Transverse colon (tissue), 4 donors: ENCODE measurements at regions not wholly inside any gene's neighbourhood (a gene's known extent, or its start where the extent isn't known, plus 50 kb on each side); places are given as distances from the start of the nearest gene placed in this dataset.

Experiments
- DNase-seq: peaks from one replicate; pipeline ENCODE4 v3.0.0-alpha.2; 2019
- H3K27ac ChIP-seq, 4 donors: fragments of 200-600 bp; sonication (generic); 2 replicates each; pipeline ENCODE4 v1.5.1; 2016 to 2018; ENCODE audit warnings: inconsistent platforms in 4 of 4
- H3K27me3 ChIP-seq: fragments of 200-600 bp; sonication (generic); 2 replicates; pipeline ENCODE4 v1.5.1; 2017; ENCODE audit warnings: inconsistent platforms
- H3K36me3 ChIP-seq, 4 donors: fragments of 200-600 bp; sonication (generic); 2 replicates each; pipeline ENCODE4 v1.5.1; 2017 to 2019; ENCODE audit warnings: inconsistent platforms in 4 of 4
- H3K4me1 ChIP-seq, 4 donors: fragments of 200-600 bp; sonication (generic); 2 replicates each; pipeline ENCODE4 v1.5.1; 2017 to 2020; ENCODE audit warnings: inconsistent platforms in 4 of 4
- H3K4me3 ChIP-seq, 4 donors: fragments of 200-600 bp; sonication (generic); 1 replicate in 1 of 4; 2 replicates in 3 of 4; pipeline versions ENCODE4 v1.5.1 to v1.6.1; 2017 to 2019; ENCODE audit warnings: inconsistent platforms in 4 of 4
- H3K9me3 ChIP-seq, 2 donors: fragments of 200-600 bp; sonication (generic); 2 replicates each; pipeline ENCODE4 v1.5.1; 2017 to 2019; ENCODE audit warnings: inconsistent platforms in 2 of 2
- CTCF ChIP-seq, 5 experiments: fragments of 200-600 bp in 3 of 5; fragments of 450-650 bp in 2 of 5; sonication (generic) in 3 of 5; IDR thresholded peaks; 1 replicate in 2 of 5; 2 replicates in 3 of 5; pipeline ENCODE4 v1.5.1; 2016 to 2017; ENCODE audit warnings: antibody characterized with exemption in 5 of 5, inconsistent platforms in 3 of 5, mild to moderate bottlenecking in 2 of 5, moderate library complexity in 1 of 5
- EP300 ChIP-seq: sonication (generic); formaldehyde crosslinking; IDR thresholded peaks from one replicate; pipeline ENCODE4 v1.6.1; 2017; ENCODE audit warnings: antibody characterized with exemption, low read depth
- POLR2A ChIP-seq: fragments of 450-650 bp; IDR thresholded peaks from one replicate; pipeline ENCODE4 v1.6.1; 2016; ENCODE audit warnings: antibody characterized with exemption, mild to moderate bottlenecking, moderate library complexity
- POLR2AphosphoS5 ChIP-seq, 3 donors: sonication (generic); formaldehyde crosslinking; IDR thresholded peaks; one replicate each; pipeline ENCODE4 v1.6.1; 2016; ENCODE audit warnings: antibody characterized with exemption in 3 of 3
- WGBS, 2 donors: methylation state at CpG; one replicate each; pipeline ENCODE4 v1.1.5; 2018; ENCODE audit warnings: low coverage in 1 of 2; 5-methylcytosine and 5-hydroxymethylcytosine counted together
- in situ Hi-C, 4 donors: fragments of 200-750 bp; cut with MboI; loops; one replicate each; pipeline versions ENCODE4 v1.15.0 to v1.15.1; 2017; ENCODE audit warnings: low sequenced_read_pairs in 3 of 4, low pct_ligation_motif_present in 1 of 4, low pct_unique_long_range_greater_than_20kb in 1 of 4
- intact Hi-C: fragments of 100-400 bp; cut with DNase I; formaldehyde crosslinking; loops from one replicate; pipeline ENCODE4 v1.15.1; 2023; ENCODE audit warnings: low total_unique reads

- WGBS, 2 donors: 66 to 72% methylated on average over 5 of the region's 5 CpGs
- H3K27ac ChIP-seq: no peak overlapping the region
- no peaks in the 10 kb centered on the region for H3K27me3 ChIP-seq
- no peaks in the 10 kb centered on the region for H3K9me3 ChIP-seq
- TF ChIP-seq CTCF (IDR thresholded peaks at IDR 0.05) (no peak), EP300 (no peak), POLR2AphosphoS5 (IDR thresholded peaks at IDR 0.05) (no peak), POLR2A (no peak)
- in situ Hi-C loops (no loop called here), intact Hi-C loops (no loop called here)
- H3K4me3 ChIP-seq: no peak overlapping the region
- DNase-seq: no peak
- H3K4me1 ChIP-seq: peaks cover 0 to 16% (median 10%) of the 10 kb centered on the region in 4 donors
- H3K36me3 ChIP-seq: no peaks in the 10 kb centered on the region
Measured at GRCh38 chr6:1247056-1247455, 64.8 kb upstream of the FOXQ1 start.

- H3K9me3 ChIP-seq: no peaks in the 10 kb centered on the region
- TF ChIP-seq EP300 (no peak), POLR2A (no peak), CTCF (IDR thresholded peaks at IDR 0.05) (no peak), POLR2AphosphoS5 (IDR thresholded peaks at IDR 0.05) (no peak)
- H3K4me1 ChIP-seq: no peaks in the 10 kb centered on the region
- no peaks in the 10 kb centered on the region for H3K36me3 ChIP-seq
- DNase-seq: no peak
- in situ Hi-C loops (no loop called here), intact Hi-C loops (no loop called here)
- no peak overlapping the region for H3K27ac ChIP-seq
- no peaks in the 10 kb centered on the region for H3K27me3 ChIP-seq
- WGBS, 2 donors: 84 to 92% methylated on average over 6 to 16 of the region's 16 CpGs
- no peak overlapping the region for H3K4me3 ChIP-seq
Measured at GRCh38 chr6:1244941-1245340, 67.0 kb upstream of the FOXQ1 start.

DNA sequence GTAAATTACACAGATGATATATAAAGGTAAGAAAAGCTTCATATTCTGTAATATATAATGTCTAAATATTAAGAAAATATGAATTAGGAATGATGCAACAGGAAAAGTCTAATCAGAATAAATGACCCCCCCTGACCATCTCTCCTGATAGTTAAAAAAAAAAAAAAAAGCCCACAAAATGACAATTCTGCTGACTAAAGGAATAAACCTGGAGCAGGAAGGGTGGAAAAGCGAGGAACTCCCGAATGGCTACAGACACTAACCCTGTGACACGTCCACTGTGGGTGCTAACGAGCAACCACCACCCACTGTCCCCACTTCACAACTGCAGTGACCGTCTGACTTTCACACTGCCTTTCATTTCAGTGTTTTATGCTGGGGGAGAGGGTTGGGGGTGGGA, 67.6 kb upstream of the FOXQ1 start:
- in situ Hi-C loops: no loop called here
- no peaks in the 10 kb centered on the region for H3K36me3 ChIP-seq
- intact Hi-C loops: no loop called here
- H3K4me3 ChIP-seq: no peak overlapping the region
- no peak overlapping the region for H3K27ac ChIP-seq
- H3K9me3 ChIP-seq: no peaks in the 10 kb centered on the region
- no peaks in the 10 kb centered on the region for H3K27me3 ChIP-seq
- WGBS, 2 donors: 82 to 89% methylated on average over 4 to 5 of the region's 5 CpGs
- TF ChIP-seq POLR2AphosphoS5 (IDR thresholded peaks at IDR 0.05): no peak
- TF ChIP-seq CTCF (IDR thresholded peaks at IDR 0.05): no peak
- TF ChIP-seq POLR2A: no peak
- no peak for TF ChIP-seq EP300
- no peak for DNase-seq
- no peaks in the 10 kb centered on the region for H3K4me1 ChIP-seq

GRCh38 chr6:1242446-1242845, 69.5 kb upstream of the FOXQ1 start:
- in situ Hi-C loops (no loop called here), intact Hi-C loops (no loop called here)
- H3K27me3 ChIP-seq: no peaks in the 10 kb centered on the region
- no peaks in the 10 kb centered on the region for H3K36me3 ChIP-seq
- no peaks in the 10 kb centered on the region for H3K4me1 ChIP-seq
- TF ChIP-seq CTCF (IDR thresholded peaks at IDR 0.05) (no peak), POLR2AphosphoS5 (IDR thresholded peaks at IDR 0.05) (no peak), EP300 (no peak)
- H3K9me3 ChIP-seq: no peaks in the 10 kb centered on the region
- WGBS, 2 donors: 65% methylated on average over 3 of the region's 3 CpGs; no CpG with 5 or more reads in 1 of the 2 donors
- no peak for DNase-seq
- no peak overlapping the region for H3K4me3 ChIP-seq
- no peak overlapping the region for H3K27ac ChIP-seq
